Glutamatergic neuron (in vitro differentiated cells): ENCODE measurements at regions not wholly inside any gene's neighbourhood (a gene's known extent, or its start where the extent isn't known, plus 50 kb on each side); places are given as distances from the start of the nearest gene placed in this dataset.

ENCODE experiments used
- DNase-seq: peaks from one replicate; pipeline ENCODE4 v3.0.0; 2022
- H3K27ac Mint-ChIP-seq: one replicate; pipeline ENCODE4 v1.8.0; 2020; ENCODE audit warnings: mild to moderate bottlenecking, mixed read lengths, inconsistent platforms; ENCODE audit not compliant: unreplicated experiment
- H3K27me3 Mint-ChIP-seq: one replicate; pipeline ENCODE4 v1.8.0; 2020; ENCODE audit warnings: mild to moderate bottlenecking, moderate library complexity, mixed read lengths, inconsistent platforms; ENCODE audit not compliant: unreplicated experiment
- H3K36me3 Mint-ChIP-seq: one replicate; pipeline ENCODE4 v1.8.0; 2020; ENCODE audit warnings: mild to moderate bottlenecking, mixed read lengths, inconsistent platforms; ENCODE audit not compliant: unreplicated experiment
- H3K4me1 Mint-ChIP-seq: one replicate; pipeline ENCODE4 v1.8.0; 2020; ENCODE audit warnings: mild to moderate bottlenecking, low read depth, mixed read lengths, inconsistent platforms; ENCODE audit not compliant: unreplicated experiment
- H3K4me3 Mint-ChIP-seq: one replicate; pipeline ENCODE4 v1.8.0; 2020; ENCODE audit warnings: mild to moderate bottlenecking, mixed read lengths, inconsistent platforms; ENCODE audit not compliant: unreplicated experiment
- H3K9me3 Mint-ChIP-seq: one replicate; pipeline ENCODE4 v1.8.0; 2020; ENCODE audit warnings: mild to moderate bottlenecking, moderate library complexity, mixed read lengths, inconsistent platforms; ENCODE audit not compliant: unreplicated experiment
- TF ChIP-seq, protein P1 (sequence below): fragments of 200-600 bp; sonication (generic); IDR thresholded peaks from one replicate; pipeline ENCODE4 v1.5.0; 2021; ENCODE audit not compliant: partially characterized antibody, unreplicated experiment

DNA sequence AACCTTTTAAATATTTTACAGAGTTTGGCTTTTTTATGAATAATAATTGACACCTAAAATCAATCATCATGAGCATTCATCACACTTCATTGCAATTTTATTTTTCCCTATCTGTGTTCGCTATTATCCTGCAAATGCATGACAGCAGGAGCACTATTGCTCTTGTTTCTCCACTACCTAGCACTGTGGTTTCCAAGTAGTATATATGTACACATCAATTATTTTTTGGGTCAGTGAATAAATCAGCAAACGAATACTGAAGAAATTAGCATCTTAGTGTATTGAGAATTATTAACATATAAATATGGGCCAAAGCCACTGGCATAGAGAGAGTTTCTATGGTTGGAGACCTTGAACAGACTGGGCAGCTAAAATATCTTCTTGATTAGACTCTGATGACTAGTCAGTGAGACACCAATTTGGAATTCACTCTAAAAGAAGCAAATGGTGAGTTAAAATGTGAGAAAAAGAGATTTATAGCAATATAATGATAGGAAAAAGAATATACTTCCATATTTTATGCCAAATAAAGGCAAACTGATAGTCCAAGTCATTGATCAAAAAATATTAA lies 731.1 kb upstream of the LUZP2 start:
- TF ChIP-seq, protein P1, sequence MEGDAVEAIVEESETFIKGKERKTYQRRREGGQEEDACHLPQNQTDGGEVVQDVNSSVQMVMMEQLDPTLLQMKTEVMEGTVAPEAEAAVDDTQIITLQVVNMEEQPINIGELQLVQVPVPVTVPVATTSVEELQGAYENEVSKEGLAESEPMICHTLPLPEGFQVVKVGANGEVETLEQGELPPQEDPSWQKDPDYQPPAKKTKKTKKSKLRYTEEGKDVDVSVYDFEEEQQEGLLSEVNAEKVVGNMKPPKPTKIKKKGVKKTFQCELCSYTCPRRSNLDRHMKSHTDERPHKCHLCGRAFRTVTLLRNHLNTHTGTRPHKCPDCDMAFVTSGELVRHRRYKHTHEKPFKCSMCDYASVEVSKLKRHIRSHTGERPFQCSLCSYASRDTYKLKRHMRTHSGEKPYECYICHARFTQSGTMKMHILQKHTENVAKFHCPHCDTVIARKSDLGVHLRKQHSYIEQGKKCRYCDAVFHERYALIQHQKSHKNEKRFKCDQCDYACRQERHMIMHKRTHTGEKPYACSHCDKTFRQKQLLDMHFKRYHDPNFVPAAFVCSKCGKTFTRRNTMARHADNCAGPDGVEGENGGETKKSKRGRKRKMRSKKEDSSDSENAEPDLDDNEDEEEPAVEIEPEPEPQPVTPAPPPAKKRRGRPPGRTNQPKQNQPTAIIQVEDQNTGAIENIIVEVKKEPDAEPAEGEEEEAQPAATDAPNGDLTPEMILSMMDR: no peak
- H3K9me3 Mint-ChIP-seq: peaks cover 3% of the 10 kb centered on the region
- no peaks in the 10 kb centered on the region for H3K27me3 Mint-ChIP-seq
- DNase-seq: no peak
- H3K27ac Mint-ChIP-seq: no peak overlapping the region
- no peak overlapping the region for H3K4me3 Mint-ChIP-seq
- H3K36me3 Mint-ChIP-seq: no peaks in the 10 kb centered on the region
- no peaks in the 10 kb centered on the region for H3K4me1 Mint-ChIP-seq

DNA sequence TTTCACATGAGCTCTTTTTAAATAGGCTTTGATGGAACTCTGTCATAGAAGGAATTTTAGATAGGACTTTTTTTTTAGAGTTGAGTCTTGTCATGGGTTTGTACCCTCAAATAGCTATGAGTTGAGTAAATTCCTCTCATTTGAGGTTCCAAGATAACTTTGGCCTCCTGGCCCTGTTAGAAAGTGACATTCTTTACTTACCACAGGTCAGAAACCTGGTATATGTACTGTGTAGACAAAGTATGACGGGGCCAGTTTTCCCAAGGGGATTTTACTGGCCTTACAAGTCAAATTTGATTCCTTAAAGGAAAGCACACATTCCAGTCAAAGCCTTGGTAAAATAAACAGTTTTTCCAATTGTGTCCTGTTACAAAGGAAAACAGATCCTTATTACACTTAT lies 729.3 kb upstream of the LUZP2 start:
- DNase-seq: no peak
- peaks cover 3% of the 10 kb centered on the region for H3K9me3 Mint-ChIP-seq
- H3K4me3 Mint-ChIP-seq: no peak overlapping the region
- no peaks in the 10 kb centered on the region for H3K4me1 Mint-ChIP-seq
- H3K27me3 Mint-ChIP-seq: no peaks in the 10 kb centered on the region
- no peaks in the 10 kb centered on the region for H3K36me3 Mint-ChIP-seq
- TF ChIP-seq, protein P1: no peak
- no peak overlapping the region for H3K27ac Mint-ChIP-seq

DNA sequence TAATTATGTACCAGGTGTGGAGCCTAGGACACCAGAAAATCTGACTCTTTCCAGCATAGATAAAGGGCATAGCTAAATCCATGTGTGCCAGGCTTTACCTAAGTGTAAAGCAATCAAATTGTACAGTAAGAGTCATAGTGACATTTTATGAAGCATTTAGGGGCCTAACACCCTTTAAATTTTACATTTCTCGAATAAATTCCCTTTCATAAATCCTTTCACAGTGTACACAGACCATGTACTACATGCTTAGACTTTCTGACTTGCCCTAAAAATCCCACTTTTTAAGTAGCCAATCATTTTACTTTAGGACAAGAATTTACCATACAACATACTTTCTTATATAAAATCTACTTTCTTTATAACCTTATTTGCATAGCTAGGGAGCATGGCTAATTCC lies 727.6 kb upstream of the LUZP2 start:
- Mint-ChIP-seq H3K4me1 (no peaks in the 10 kb centered on the region), H3K9me3 (peaks cover 3% of the 10 kb centered on the region), H3K27ac (no peak overlapping the region), H3K4me3 (no peak overlapping the region), H3K36me3 (no peaks in the 10 kb centered on the region), H3K27me3 (no peaks in the 10 kb centered on the region)
- no peak for DNase-seq
- TF ChIP-seq, protein P1: no peak

DNA sequence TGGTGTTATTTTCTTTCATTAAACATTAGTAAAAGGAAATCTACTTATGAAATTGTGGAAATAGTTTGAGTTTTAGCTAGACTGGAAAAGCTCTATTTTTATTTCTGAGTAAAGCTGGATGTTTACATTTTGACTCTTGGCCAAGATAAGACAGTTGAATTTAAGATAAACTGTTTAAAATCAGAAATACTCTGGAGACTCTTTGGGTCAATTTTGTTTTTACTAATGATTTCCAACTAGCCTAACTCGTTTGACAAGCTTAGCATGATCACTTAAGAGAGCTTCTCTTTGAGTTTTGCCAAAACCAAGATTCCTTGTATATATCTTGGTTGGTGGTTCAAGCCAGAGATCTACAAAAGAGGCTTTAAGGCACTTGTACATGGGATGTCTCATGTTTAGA lies 724.8 kb upstream of the LUZP2 start:
- Mint-ChIP-seq H3K4me1 (no peaks in the 10 kb centered on the region), H3K4me3 (no peak overlapping the region), H3K36me3 (no peaks in the 10 kb centered on the region), H3K27ac (no peak overlapping the region), H3K27me3 (no peaks in the 10 kb centered on the region), H3K9me3 (no peaks in the 10 kb centered on the region)
- DNase-seq: no peak
- TF ChIP-seq, protein P1: no peak

DNA sequence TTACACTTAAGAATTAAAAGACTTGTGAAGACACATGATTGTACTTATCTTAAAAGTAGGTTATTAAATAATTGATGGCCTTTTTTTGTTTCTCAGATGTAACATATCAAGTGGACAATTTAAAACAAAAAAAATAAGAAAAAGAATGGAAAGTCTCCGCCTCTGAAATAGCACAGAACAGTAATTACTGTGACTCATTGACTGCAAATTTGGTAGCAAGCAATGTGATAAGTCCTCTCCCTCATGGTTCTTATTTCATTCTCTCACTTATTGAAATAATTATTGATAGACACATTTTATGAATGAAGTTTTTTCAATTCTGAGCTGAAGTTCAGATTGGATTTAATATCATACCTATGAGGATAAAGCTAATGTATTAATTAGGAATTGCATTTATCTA lies 717.9 kb upstream of the LUZP2 start:
- Mint-ChIP-seq H3K36me3 (no peaks in the 10 kb centered on the region), H3K27ac (no peak overlapping the region), H3K27me3 (no peaks in the 10 kb centered on the region), H3K4me3 (no peak overlapping the region), H3K9me3 (no peaks in the 10 kb centered on the region), H3K4me1 (no peaks in the 10 kb centered on the region)
- DNase-seq: no peak
- TF ChIP-seq, protein P1: no peak
